GOT3 (cell line): ENCODE measurements at regions not wholly inside any gene's neighbourhood (a gene's known extent, or its start where the extent isn't known, plus 50 kb on each side); places are given as distances from the start of the nearest gene placed in this dataset.
"Not testable (repeated sequence)": the region's sequence is repeated elsewhere in the genome, so short reads cannot be mapped to it uniquely, and the experiment has no call there.

Source experiments
- DNase-seq: peaks from one replicate; lab custom pipeline; 2025; ENCODE audit warnings: mixed read lengths; lab: John Stamatoyannopoulos, UW

DNA sequence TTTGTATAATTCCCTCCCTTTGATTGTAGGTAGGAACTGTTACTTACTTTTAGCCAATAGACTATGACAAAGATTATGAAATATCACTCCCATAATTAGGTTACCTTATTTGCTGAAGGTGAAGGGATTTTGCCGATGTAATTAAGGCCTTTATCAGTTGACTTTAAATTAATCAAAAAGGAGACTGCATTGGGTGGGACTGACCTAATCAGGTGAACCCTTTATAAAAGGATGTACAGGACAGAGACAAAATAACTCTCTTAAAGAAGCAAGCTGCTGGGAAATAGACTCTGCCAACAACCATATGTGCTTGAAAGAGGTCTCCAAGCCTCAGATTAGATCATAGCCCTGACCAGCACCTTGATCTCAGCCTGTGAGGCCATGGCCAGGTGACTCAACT is 167.6 kb downstream of the SOX3 start:
- no peak for DNase-seq

DNA sequence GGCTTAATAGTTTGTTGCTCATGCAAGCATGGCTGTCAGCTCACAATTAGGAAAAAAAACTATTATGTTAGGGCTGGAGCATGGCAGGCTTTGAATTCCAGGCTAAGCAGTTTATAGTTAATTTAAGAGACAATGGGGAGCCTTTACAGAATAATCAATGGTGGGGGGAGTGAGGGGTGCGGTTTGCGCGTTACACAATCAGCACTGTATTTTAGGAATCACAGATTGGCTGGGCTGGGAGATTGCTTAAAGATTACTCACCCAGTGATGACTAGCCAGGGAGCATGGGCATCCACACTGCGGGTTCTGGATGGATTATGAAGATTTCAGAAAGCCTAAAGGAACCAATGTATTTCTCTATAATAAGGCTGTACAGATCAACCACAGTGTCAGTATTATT is 186.6 kb downstream of the SOX3 start:
- DNase-seq, result no peak

DNA sequence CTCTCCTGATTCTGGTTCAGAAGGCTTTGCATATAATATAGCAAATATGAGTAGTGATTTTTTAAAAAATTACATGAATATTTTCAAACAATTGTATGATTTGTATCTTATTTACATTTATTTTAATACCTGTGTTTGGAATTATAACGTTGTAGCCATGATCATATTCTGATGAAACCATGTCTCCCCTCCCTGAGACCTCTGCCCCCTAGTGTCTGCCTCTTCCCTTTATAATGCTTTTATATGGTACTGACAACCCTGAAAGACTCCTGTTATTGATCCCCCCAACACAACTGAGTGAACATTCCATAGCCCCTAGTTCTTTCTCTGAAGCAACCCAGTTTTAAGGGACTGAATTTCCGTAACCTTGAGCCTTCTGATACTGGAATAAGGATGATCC is 187.4 kb downstream of the SOX3 start:
- no peak for DNase-seq

DNA sequence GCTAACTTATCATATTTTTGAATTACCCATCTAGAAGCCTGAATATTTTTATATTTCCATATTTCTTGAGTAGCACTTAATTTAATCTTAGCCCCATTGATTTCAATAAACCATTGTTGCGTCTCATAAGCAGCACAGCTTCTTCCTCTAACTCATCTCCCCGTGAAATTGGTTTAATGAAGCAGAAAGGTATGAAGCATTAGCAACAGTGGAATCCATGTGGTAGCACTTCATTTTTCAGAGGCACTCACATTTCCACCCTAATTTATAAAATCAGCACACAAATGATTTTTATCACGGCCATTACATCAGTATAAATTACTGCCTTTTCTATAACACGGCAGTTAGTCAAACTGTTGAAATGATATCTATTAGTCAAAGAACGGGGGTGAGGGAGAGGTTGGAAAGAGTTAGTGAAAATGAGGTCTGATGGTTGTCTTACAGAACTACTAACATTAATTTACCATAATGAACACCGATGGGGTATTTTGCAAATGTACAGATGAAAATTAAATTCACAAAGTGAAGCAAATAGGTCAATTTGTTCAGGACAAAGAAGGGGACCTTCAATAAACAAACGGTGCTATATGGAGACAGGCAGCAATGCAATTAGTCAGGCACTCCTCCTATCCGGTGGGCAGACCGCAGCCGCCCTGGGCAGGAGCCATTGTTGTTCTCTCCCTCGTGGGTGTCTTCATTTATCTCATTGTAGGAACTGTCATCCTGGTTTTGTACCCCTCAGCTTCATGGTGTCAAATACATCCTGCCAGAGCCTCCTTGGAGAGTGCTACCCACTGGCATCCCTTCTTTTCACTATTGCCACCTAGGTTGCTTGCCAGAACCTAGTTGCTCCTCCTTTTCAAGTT is 205.7 kb downstream of the SOX3 start:
- no peak for DNase-seq

- DNase-seq, result no peak
Observed at GRCh38 chrX:140297273-140297672, 207.6 kb downstream of the SOX3 start.

DNA sequence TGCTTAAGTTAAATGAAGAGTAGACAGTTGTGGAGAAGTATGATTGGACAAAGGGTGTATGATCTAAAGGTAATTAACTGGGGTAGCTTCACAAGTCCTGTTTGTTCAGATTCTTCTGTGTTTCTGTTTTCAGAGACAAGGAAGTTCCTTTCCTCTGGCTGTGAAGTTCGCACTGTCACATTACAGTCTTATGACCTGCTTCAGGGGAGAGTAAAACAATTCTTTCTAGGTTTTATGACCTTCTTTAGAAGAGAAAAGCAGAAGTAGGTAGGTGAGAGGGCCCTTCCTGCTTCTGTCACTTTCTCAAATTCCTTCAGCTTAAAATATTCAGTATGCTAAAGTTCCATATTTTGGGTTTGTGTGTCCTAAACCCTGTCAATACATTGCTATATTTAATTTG is 211.9 kb downstream of the SOX3 start:
- DNase-seq, result no peak

GRCh38 chrX:140292188-140292587 is 212.7 kb downstream of the SOX3 start:
- no peak for DNase-seq

DNA sequence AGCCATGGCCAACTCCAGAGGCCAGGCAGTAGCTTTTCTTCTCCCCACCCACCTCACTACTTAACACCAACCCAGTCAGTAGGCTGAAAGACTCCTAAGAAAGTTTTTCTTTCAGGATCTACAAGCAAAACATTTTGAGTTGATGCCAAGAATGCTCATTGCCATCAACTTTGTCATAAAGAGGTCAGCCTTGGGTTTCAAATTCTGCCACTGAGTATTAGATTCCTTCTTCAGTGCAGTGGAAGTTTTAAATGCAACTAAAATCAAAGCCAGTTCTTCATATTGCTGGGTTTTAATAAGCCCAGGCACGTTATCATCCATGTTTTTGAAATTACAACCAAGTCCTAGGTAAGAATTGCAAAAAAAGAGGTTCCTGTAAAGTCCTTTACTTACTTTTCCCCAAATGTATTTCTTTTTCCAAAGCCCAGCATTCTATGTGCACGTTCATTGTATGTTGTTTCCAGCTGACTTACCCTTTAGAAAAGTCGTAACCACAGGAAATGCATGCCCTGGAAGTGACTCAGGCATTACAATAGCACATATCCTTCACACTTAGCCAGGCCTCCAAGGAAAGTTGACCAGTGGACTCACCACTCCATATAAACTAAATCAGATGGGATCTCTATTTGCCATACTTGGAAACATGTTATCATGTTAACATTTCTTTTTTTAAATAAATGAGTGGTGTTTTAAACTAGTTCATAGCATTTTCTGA is 229.9 kb downstream of the SOX3 start:
- no peak for DNase-seq

- no peak for DNase-seq
Observed at GRCh38 chrX:140273921-140274320, 230.9 kb downstream of the SOX3 start.

DNA sequence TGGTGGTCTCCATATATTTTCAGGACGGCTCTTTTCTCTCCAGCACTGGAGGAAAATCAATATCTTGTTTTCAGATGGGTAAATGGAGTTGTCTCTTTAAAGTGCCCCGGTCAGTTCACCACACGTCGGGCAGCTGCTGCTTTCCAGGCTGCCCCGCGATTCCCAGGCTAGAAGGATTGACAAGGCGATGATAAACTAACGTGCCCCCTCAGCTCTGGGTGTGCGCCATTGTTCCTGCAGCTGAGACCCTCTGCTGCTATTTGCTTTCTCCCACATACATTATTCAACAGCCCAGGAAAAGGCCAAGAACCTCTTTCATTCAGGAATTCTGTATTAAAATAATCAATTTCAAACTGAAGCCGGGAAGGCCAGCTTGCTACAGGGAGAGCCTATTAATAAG is 254.5 kb downstream of the SOX3 start:
- no peak for DNase-seq

DNA sequence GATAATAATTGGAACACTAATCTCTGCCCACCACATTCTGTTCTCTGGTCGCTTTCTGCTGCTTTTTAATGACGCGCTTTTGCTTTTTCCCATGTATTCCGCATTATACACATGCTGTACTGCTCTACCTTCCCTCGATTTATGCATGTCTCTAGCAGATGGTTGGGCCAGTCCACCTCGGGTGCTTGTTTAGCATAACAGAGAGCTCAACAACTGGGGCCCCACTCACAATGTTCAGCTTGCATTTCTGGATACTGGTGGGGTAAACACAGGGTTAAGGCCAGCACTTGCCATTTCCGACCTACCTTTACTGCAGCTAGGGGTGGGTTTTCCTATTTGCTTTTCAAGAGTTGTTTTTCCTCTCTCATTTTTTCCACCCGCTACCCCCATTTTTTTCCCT is 255.8 kb downstream of the SOX3 start:
- no peak for DNase-seq

DNA sequence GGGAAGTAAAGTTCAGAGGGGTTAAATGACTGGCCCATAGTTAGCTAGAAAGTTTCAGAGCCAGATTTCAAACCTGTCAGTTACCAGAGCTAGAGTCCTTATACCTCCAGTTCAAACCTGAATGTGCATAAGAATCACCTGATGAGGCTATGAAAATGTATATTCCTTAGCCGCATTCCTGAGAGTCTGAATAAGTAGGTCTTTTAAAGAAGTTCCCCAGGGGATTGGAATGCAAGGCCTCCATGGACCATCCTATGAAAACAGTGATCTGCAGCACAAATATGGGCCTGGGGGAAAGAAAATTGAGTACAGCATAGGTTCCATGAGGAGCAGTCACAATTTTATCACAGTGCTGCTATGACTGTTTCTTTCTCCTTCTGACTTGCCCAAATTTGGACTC is 263.9 kb upstream of the CXorf66 start:
- DNase-seq, result no peak

- not testable (repeated sequence) for DNase-seq
Observed at GRCh38 chrX:140226037-140226436, 260.7 kb upstream of the CXorf66 start.

DNA sequence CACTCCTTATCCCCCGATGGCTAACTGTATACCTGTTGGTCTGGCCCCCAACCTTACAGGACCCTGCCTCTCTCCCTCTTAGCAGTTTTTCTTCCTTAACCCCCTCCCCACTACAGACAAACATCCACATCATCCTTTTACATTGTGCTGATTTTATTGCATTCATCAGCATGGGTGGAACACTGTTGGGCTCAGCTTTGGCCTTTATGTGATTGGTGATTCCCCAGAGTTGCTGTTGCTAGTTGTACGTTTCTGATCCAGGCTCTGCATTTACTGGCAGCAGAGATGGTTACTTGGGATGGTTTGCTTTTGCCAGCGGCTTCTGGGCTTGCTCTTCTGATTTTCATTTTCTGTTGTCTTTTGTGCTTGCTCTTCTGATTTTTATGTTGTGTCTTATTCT is 250.6 kb upstream of the CXorf66 start:
- DNase-seq, result not testable (repeated sequence)

- DNase-seq, result not testable (repeated sequence)
Observed at GRCh38 chrX:140214518-140214917, 249.2 kb upstream of the CXorf66 start.

DNA sequence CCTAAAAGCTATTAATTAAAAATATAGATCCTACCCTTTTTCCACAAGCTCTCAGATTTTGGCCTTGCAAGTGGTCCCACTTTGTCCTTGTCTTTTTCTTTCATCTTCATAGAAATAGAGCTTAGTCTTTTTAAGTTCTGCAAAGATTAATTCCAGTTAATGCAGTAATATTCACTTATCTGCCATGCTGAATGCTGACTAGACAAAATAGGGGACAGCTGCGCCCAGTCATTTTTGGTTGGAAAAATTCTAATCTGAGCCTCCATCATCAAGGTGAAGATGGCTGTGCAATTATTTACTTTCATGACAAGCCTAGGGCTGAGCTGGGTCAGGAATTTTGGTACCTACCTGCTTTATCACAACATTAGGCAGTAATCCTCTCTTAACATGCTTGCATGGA is 241.3 kb upstream of the CXorf66 start:
- no peak for DNase-seq

DNA sequence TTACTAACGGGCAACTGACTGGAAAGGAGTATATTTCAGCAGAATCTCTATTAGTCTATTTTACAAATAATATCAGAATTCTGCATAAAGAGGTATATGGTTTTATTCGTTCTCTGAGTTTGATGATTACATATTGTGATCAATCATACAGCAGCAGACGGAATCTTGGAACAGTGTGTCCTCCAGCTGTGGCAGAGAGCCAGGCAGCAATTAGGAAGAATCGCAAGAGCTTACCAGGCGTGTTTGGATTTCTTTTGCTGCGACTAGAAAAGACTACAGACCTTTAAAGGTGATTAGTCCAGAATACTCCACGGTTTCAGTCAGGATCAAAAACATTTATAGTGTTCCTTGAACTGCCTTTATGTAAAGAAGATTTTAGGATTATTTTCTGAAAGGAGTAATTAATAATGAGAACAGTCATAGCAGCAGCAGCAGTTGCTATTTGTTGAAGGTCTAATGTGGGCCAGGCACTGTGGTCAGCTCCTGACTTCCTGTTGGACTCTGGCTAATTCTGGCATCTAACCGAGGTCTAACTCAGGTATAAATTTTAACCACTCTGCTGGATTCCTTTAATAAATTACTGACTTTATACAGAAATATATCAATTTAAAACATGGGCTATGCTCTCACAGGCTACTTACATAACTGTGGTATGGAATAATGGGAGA is 225.3 kb upstream of the CXorf66 start:
- no peak for DNase-seq

DNA sequence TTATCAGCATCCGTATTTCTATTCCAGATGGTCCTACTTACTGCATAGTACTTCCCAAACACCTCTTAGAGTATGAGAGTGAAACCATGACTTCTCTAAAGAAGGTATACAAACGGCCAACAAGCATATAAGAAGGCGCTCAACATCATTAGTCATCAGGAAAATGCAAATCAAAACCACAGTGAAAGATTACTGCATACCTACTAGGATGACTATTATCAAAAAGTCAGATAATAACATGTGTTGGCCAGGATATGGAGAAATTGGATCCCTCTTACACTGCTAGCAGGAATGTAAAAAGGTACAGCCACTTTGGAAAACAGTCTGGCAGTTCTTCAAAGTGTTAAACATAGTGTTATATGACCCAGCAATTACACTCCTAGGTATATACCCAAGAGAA is 215.3 kb upstream of the CXorf66 start:
- DNase-seq, result no peak

- no peak for DNase-seq
Observed at GRCh38 chrX:140177821-140178220, 212.5 kb upstream of the CXorf66 start.

- no peak for DNase-seq
Observed at GRCh38 chrX:140172401-140172800, 207.1 kb upstream of the CXorf66 start.

DNA sequence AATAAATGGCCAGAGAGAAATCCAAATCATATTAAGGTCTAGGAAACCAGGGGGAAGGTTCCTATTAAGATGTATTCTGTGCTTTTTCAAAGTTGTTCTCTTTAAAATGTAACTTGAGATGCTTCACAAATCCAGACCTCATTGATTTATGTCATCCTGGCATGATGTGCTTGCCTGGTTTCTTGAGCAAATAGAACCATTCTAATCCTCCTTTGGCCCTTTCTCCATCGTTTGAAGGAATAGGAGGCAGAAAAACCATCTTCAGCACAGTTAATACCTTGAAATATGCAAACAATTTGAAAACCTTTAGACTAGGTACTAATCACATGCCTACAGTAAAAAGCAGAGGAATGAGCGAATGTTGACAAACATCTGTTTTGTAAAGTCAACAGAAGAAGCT is 202.2 kb upstream of the CXorf66 start:
- no peak for DNase-seq

- DNase-seq, result no peak
Observed at GRCh38 chrX:140165849-140166248, 200.5 kb upstream of the CXorf66 start.

DNA sequence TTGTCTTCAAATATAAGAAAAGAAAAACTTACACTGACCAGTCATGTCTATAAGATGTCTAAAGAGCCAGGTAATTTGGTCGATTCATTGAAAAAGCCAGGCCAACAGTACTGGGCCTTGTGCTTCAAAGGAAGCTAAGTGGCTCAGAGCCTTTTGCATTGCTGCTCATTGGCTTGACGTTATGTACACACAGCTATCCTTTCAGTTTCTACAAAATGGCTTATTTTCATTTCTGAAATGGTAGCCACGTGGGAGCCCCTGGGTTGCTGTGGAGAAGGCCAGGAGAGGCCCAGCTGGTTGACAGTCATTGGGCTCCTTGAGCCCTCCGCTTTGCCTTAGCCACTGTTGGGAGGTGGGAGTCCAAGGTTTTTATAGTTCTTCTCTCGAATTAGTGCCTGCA is 199.1 kb upstream of the CXorf66 start:
- no peak for DNase-seq
